ENCODE measurements at regions not wholly inside any gene's neighbourhood (a gene's known extent, or its start where the extent isn't known, plus 50 kb on each side); places are given as distances from the start of the nearest gene placed in this dataset.

DNA sequence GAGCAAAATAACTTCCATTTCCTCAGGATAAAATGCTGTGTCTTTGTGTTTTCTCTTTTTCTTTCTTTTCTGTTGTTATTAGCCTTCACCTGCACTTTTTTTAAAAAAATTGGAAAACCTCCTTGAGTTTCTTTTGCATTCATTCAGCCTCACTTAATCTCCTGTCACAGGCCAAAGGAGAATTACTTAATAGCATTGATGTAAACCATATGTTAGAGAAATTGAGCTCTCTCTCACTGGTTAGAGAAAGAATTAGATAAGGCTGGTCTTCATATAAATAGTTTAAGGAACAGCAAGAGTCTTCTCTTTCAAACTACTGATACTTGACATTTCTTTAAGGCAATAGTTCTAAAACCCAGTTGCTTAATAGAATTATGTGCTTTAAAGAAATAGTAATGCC is 564.2 kb downstream of the TFAP2B start:
- Histone ChIP-seq H3K27me3 (ENCODE audit: control insufficient read depth, insufficient read depth, low read length) (no peaks in the 10 kb centered on the region), H3K36me3 (ENCODE audit: control insufficient read depth, insufficient read depth, low read length) (no peaks in the 10 kb centered on the region), H3K4me3 (ENCODE audit: low read depth, low read length) (no peak overlapping the region)
- CTCF ChIA-PET: no interaction called here
- POLR2A ChIA-PET: no interaction called here
- no peak for DNase-seq (ENCODE audit: low read depth)
- TF ChIP-seq CTCF (IDR thresholded peaks at IDR 0.05; ENCODE audit: insufficient read depth, low read depth, low read length): no peak

DNA sequence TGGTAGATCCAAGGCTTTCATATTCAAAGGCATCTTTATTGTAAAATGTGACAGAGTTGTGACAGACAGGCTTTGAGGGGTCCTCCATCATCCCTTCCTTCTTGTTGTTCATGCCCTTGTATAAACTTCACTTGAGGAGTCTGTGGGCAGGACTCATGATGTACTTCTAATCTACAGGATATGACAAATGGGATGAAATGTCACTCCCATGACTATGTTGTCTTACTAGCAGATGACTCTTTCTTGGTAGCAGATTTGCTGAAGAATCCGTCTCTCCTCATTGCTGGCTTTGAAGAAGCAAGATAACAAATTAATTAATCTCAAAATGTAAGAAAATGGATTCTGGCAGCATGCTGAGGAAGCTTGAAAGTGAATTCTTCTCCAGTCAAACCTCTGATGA is 566.1 kb downstream of the TFAP2B start:
- ChIA-PET POLR2A (no interaction called here), CTCF (no interaction called here)
- Histone ChIP-seq H3K4me3 (ENCODE audit: low read depth, low read length) (no peak overlapping the region), H3K27me3 (ENCODE audit: control insufficient read depth, insufficient read depth, low read length) (no peaks in the 10 kb centered on the region), H3K36me3 (ENCODE audit: control insufficient read depth, insufficient read depth, low read length) (no peaks in the 10 kb centered on the region)
- TF ChIP-seq CTCF (IDR thresholded peaks at IDR 0.05; ENCODE audit: insufficient read depth, low read depth, low read length): no peak
- no peak for DNase-seq (ENCODE audit: low read depth)

DNA sequence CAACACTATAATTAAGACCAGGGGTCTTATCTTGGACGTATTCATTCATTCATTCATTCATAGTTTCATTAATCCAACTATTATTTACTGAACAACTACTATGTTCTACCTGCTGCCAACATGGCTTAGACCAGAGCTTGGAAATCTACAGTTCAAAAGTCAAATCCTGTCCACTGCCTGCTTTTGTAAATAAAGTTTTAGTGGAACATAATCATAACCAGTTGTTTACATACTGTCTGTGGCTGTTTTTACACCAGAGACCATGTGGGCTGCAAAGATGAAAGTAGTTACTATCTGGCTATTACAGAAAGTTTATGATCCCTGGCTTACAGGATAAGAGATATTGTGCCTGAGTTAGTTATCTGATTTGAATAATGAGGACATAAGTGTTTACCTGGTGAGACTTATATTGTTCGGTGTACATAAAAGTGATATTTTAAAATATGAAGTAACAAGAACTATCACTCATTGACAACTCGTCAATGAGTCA is 567.7 kb downstream of the TFAP2B start:
- ChIA-PET CTCF (no interaction called here), POLR2A (no interaction called here)
- H3K27me3 ChIP-seq (ENCODE audit: control insufficient read depth, insufficient read depth, low read length): no peaks in the 10 kb centered on the region
- H3K4me3 ChIP-seq (ENCODE audit: low read depth, low read length): no peak overlapping the region
- H3K36me3 ChIP-seq (ENCODE audit: control insufficient read depth, insufficient read depth, low read length): no peaks in the 10 kb centered on the region
- no peak for DNase-seq (ENCODE audit: low read depth)
- TF ChIP-seq CTCF (IDR thresholded peaks at IDR 0.05; ENCODE audit: insufficient read depth, low read depth, low read length): no peak

- ChIA-PET CTCF (no interaction called here), POLR2A (no interaction called here)
- Histone ChIP-seq H3K27me3 (ENCODE audit: control insufficient read depth, insufficient read depth, low read length) (no peaks in the 10 kb centered on the region), H3K36me3 (ENCODE audit: control insufficient read depth, insufficient read depth, low read length) (no peaks in the 10 kb centered on the region), H3K4me3 (ENCODE audit: low read depth, low read length) (no peak overlapping the region)
- no peak for DNase-seq (ENCODE audit: low read depth)
- no peak for TF ChIP-seq CTCF (IDR thresholded peaks at IDR 0.05; ENCODE audit: insufficient read depth, low read depth, low read length)
These were observed 569.2 kb downstream of the TFAP2B start for GRCh38 chr6:51387907-51388306.

DNA sequence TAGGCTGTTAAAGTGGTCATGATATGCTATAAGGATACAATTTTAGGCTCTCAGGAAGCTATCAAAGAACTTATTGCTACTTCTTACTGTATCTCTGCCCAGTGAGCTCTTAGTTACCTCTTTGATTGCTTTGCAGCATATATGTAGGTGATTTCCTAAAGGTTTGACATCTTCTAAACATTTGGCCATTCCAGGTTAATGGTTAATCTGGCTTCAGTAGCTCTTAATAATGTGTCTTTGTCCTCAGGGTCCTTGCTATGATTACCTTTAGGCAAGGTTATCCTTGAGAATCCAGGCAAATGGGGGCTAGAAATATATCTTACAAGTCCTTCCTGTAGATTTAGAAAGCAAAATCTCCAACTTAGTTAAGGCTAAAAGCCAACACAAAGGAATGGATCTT is 575.4 kb downstream of the TFAP2B start:
- TF ChIP-seq CTCF (IDR thresholded peaks at IDR 0.05; ENCODE audit: insufficient read depth, low read depth, low read length): no peak
- no peaks in the 10 kb centered on the region for H3K36me3 ChIP-seq (ENCODE audit: control insufficient read depth, insufficient read depth, low read length)
- H3K4me3 ChIP-seq (ENCODE audit: low read depth, low read length): no peak overlapping the region
- ChIA-PET CTCF (no interaction called here), POLR2A (no interaction called here)
- no peak for DNase-seq (ENCODE audit: low read depth)
- H3K27me3 ChIP-seq (ENCODE audit: control insufficient read depth, insufficient read depth, low read length): no peaks in the 10 kb centered on the region

Measured in BJ (cell line).